CD4-positive, alpha-beta T cell treated with Interleukin-2 at 100 ng/mL for 4 hours (primary cell): ENCODE measurements at regions not wholly inside any gene's neighbourhood (a gene's known extent, or its start where the extent isn't known, plus 50 kb on each side); places are given as distances from the start of the nearest gene placed in this dataset.

ENCODE experiments used
- DNase-seq: peaks from one replicate; pipeline ENCODE4 v3.0.0-alpha.2; 2020; ENCODE audit warnings: low spot score

GRCh38 chr15:66832664-66833063 lies 130.6 kb downstream of the SMAD6 start:
- no peak for DNase-seq

DNA sequence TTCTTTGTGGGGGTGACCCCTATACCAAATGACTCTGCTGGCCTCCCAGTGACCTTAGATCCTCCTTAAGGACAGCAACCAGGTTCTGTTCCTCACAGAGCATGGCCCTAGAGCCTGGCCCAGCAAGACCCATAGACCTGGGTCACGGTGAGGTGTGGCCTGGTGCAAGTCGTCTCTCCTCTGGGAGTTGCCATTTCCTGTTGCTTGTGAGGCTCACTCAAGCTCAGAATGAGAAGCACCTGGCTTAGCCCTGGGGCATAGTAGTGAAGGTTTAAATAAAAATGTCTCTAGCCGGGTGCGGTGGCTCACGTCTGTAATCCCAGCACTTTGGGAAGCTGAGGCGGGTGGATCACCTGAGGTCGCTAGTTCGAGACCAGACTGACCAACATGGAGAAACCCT lies 131.3 kb downstream of the SMAD6 start:
- no peak for DNase-seq

DNA sequence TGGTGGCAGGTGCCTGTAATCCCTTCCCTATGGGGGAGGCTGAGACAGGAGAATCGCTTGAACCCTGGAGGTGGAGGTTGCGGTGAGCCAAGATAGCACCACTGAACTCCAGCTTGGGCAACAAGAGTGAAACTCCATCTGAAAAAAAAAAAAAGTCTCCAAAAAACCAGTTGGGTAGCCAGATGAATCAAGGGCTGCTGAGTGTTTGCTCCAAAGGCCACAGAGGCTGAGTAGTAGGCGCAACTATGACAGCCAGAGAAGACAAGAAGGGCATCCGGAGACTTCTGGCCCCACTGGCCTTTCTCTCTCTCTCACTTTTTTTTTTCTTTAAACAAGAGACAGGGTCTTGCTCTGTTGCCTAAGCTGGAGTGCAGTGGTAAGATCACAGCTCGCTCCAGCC lies 131.8 kb downstream of the SMAD6 start:
- DNase-seq: no peak

- DNase-seq: no peak
Measured at GRCh38 chr15:66834881-66835878, 133.1 kb downstream of the SMAD6 start.

DNA sequence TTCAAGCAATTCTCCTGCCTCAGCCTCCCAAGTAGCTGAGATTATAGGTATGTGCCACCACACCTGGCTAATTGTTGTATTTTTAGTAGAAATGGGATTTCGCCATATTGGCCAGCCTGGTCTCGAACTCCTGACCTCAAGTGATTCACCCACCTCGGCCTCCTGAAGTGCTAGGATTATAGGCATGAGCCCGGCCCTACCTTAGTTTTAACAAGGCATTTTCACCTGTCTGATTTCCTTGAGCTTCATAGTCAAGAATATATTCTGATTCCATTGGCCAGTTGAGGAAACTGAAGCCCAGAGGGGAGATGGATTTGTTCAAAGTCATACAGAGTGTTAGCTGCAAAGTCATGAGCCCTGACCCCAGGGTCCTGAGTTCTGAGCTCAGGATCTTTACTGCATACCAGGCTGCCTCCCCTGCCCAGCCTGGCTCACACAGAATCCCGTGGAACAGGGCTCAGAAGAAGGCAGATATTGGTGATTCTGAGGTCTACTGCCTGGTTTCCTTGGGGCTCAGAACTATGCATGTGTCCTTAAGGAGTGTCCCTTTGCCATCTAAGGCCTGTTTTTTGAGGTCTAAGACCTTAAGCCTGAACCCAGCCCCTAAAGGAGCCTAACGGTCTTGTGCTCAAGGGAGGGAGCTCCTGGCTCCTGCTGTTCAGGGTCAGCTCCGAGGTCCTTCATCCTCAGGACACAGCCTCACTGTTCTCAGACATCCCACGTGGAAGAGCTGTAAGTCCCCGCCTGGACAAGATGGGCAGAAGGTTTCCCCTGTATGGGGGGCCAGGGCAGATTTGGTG lies 134.4 kb downstream of the SMAD6 start:
- no peak for DNase-seq

DNA sequence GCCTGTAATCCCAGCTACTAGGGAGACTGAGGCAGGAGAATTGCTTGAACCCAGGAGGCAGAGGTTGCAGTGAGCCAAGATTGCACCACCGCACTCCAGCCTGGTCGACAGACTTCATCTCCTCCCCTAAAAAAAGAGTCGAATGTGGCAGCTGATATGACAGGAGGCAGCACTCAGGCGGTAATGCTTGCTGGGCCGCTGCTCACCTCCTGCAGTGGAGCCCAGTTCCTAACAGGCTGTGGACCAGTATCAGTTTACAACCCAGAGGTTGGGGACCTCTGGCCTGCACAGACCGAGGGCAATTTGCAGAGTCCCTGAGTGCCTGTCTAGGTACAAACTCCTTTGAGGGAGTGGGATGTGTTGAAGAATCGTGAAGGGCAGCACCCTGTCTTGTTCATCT lies 136.2 kb downstream of the SMAD6 start:
- no peak for DNase-seq

DNA sequence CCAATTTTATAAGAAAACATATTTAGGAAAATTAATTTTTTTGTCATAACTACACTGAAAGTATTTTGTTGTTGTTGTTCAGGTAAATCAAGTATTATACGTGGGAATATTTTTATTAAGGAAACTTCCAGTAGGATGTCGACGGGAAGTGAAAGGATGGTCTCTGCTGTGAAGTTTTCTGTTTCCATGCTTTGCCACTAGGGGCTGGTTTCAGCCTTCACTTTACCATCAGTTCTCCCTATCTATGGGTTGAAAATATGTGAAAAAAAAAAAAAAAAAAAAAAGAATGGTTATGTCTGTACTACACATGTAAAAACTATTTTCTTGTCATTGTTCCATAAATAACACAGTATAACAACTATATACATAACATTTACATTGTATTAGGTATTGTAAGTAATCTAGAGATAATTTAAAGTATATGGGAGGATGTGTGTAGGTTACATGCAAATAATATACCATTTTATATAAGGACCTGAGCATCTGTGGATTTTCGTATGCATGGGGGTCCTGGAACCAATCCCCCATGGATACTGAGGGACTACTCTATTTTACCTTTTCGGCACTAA lies 136.7 kb downstream of the SMAD6 start:
- no peak for DNase-seq

DNA sequence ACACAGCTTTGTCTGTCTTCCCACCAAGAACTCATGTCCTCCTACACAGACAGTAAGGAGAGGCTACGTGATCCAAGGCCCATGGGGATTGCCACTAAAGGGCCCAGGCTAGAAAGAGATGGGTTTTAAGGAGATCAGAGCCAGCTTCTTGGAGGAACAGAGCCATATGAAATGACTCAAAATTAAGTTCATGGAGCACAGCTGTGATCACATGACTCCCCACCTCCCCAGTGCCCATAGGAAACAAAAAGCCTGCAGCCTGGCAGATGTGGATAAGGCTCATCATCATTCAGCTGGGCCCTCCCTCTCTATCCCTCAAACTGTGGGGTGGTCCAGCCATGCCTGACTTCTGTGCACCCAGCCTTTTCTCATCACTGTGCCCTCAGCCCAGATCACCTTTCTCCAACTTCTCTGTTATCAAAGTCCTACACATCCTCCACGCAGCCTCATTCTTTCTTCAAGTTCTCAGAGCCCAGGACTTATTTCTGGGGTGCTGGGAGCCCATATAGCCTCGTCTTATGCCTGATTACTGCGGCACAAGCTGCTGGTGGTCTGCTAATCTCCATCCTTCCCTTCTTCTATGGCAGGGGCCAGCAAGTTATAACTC lies 137.6 kb downstream of the SMAD6 start:
- no peak for DNase-seq

DNA sequence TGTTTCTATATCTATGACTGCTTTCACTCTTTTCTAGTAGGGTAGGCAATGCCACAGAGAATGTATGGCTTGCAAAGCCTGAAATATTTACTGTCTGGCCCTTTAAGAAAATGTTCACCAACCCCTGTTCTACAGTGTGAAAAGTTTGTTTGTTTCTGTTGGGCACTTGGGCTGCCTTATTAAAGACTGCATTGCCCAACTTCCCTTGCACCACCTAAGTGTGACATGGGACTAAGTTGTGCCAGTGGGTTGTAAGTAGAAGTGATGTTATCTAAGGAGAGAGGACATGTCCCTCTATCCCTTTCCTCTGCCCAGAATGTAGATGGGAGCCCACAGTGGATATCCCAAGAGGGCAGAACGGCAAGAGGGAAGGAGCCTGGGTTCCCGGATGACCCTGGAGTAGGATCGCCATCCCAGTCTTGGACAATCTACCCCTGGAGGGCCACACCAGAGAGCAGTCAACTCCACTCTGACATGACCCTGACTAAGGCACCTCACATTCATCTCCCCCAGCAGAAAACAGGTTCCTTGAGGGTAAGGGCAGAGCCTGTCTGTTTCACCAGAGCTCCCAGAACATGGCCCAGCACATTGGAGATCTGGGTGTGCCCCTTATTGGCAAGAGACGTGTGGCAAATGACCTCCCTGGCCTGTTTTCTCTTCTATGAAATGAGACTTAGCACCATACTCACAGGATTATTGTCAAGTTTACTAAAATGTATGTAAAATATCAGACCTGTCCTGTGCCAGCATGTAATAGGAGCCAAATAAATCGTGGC lies 138.8 kb downstream of the SMAD6 start:
- no peak for DNase-seq

DNA sequence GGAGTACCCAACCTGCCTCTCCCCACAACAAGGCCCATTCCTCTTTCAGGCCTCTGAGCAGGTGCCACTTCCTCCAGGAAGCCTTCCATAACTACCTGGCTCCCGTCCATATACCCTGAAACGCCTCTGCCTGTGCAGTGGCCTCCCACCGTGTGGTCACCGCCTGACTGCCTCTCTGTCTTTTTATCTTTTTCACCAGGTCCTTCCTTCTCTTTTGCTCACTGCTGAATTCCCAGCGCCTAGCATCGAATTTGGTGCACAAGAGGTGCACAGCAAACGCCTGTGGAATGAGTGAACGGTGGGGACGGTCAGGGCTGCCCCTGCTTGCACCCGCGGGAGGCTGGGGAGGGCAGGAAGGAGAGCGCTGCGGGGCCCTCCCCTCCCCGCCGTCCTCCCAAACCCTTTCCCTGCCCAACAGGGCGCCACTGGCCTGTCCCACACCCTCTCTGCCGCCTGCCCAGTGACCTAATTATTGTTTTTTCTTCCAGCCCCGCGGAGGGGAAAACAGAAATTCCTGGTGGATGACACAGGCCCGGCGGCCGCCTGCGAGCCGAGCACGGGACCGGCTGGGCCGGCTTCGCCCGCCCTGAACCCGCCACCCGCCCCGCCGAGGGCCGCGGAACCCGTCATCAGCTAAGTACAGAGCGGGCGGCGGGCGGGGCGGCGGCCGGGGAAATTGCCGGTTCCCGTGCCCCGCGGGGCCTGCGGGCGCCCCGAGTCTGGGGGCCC lies 140.1 kb downstream of the SMAD6 start:
- no peak for DNase-seq

DNA sequence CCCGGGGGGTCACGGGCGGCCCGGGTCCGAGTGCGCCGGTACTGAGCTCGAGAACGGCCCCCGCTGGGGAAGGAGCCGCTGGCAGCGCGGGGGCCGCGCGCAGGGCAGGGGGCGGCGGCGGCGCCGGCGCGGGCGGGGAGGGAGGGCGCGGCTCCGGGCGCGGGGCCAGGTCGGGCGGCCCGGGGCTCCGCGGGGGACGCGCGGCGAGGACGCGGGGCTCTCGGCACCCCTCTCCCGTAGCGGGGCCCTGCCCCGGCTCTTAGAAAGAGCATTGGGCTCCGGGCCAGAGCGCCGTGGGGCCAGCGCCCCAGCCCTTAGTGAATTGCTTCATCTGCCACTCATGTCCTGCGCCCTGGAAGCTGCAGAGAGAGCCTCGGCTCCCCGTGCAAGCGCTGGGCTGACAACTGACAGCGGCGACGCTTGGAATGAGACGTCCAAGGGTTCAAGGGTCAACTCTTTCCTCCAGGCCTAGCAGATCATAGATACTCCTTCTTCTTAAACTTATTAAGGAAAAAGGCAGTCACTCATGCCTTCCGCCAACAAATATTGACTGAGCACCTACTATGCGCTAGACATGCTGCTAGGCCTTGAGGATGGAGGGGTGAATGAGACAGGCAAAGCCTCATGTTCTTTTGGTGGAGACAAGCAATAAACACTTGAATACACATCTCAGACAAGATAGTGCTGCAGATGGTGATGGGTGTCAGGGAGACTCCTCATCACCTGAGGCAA lies 140.8 kb downstream of the SMAD6 start:
- no peak for DNase-seq

- no peak for DNase-seq
Measured at GRCh38 chr15:66843581-66843980, 141.5 kb downstream of the SMAD6 start.

- no peak for DNase-seq
Measured at GRCh38 chr15:66844041-66844746, 142.2 kb downstream of the SMAD6 start.

- DNase-seq: no peak
Measured at GRCh38 chr15:66844747-66845145, 142.7 kb downstream of the SMAD6 start.

GRCh38 chr15:66845266-66845785 lies 143.3 kb downstream of the SMAD6 start:
- DNase-seq: no peak

DNA sequence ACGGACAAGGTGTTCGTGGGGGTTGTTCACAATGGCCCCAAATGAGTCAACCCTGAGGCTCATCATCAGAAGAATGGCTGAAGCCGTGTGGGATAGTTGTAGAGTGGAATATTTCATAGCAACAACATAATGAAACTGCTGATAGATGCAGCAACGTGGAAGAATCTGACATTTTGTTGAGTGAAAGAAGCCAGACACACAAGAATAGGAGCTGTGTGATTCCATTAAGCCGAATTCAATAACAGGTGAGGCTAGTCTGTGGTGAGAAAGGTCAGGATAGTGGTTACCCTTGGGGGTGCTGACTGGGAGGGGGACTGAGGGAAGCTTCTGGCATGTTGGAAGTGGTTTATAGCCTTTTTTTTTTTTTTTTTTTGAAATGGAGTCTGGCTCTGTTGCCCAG lies 144.0 kb downstream of the SMAD6 start:
- DNase-seq: no peak

GRCh38 chr15:66846811-66847210 lies 144.8 kb downstream of the SMAD6 start:
- DNase-seq: no peak

GRCh38 chr15:66847565-66847991 lies 145.5 kb downstream of the SMAD6 start:
- no peak for DNase-seq

- DNase-seq: no peak
Measured at GRCh38 chr15:66848116-66848515, 146.1 kb downstream of the SMAD6 start.
